SK-N-SH (cell line): ENCODE measurements at regions not wholly inside any gene's neighbourhood (a gene's known extent, or its start where the extent isn't known, plus 50 kb on each side); places are given as distances from the start of the nearest gene placed in this dataset.

ENCODE experiments used
- CTCF ChIA-PET: fragments of 300-600, 350-600 bp; formaldehyde crosslinking; extraction: SDS; loops from one replicate; lab custom pipeline; 2021; lab: Yijun Ruan, JAX
- POLR2A ChIA-PET: fragments of 350-600 bp; sonication (Branson Sonifier 250); formaldehyde crosslinking; extraction: SDS; loops from one replicate; lab custom pipeline; 2020; ENCODE audit warnings: antibody characterized with exemption, inconsistent platforms; lab: Yijun Ruan, JAX
- DNase-seq: peaks from one replicate; pipeline ENCODE4 v3.0.0; 2012
- H2AFZ ChIP-seq: fragments of 200-600 bp; sonication (generic); 2 replicates; pipeline ENCODE4 v1.8.1; 2016; ENCODE audit warnings: antibody characterized with exemption, mild to moderate bottlenecking, low read depth
- H3F3A ChIP-seq: fragments of 200-600 bp; sonication (generic); replicated peaks from 2 replicates; pipeline ENCODE3; 2016; ENCODE audit warnings: antibody characterized with exemption, mild to moderate bottlenecking; ENCODE audit not compliant: insufficient read depth
- H3K27ac ChIP-seq, 2 experiments: fragments of 200-500 bp in 1 of 2; fragments of 200-600 bp in 1 of 2; sonication (Bioruptor generic) in 1 of 2; sonication (generic), shearing (Covaris generic) in 1 of 2; 2 replicates each; pipeline versions ENCODE4 v1.5.1 to v1.6.1; 2014 to 2016; ENCODE audit warnings: low read depth in 2 of 2, inconsistent platforms in 1 of 2, low read length in 1 of 2, mild to moderate bottlenecking in 1 of 2, mixed read lengths in 1 of 2
- H3K27me3 ChIP-seq: fragments of 200-600 bp; sonication (generic), shearing (Covaris generic); 2 replicates; pipeline ENCODE4 v1.6.1; 2016; ENCODE audit warnings: mixed run types; ENCODE audit not compliant: insufficient read depth
- H3K36me3 ChIP-seq, 2 experiments: fragments of 200-500 bp in 1 of 2; fragments of 200-600 bp in 1 of 2; sonication (Bioruptor generic) in 1 of 2; sonication (generic) in 1 of 2; replicated peaks in 1 of 2; 2 replicates each; pipeline versions ENCODE3 to v1.5.1; 2014 to 2016; ENCODE audit warnings: low read length in 1 of 2, mild to moderate bottlenecking in 1 of 2; ENCODE audit not compliant: insufficient read depth in 2 of 2, control insufficient read depth in 1 of 2
- H3K4me1 ChIP-seq, 2 experiments: fragments of 200-500 bp in 1 of 2; fragments of 200-600 bp in 1 of 2; sonication (Bioruptor generic) in 1 of 2; sonication (generic), shearing (Covaris generic) in 1 of 2; 2 replicates each; pipeline versions ENCODE4 v1.5.1 to v1.6.1; 2014 to 2016; ENCODE audit warnings: low read depth in 1 of 2, low read length in 1 of 2, mixed run types in 1 of 2; ENCODE audit not compliant: insufficient read depth in 2 of 2, control insufficient read depth in 1 of 2
- H3K4me2 ChIP-seq: fragments of 200-600 bp; sonication (generic), shearing (Covaris generic); 2 replicates; pipeline ENCODE4 v1.6.1; 2017; ENCODE audit warnings: mixed run types
- H3K4me3 ChIP-seq, 2 experiments: fragments of 200-500 bp in 1 of 2; fragments of 200-600 bp in 1 of 2; sonication (Bioruptor generic) in 1 of 2; sonication (generic), shearing (Covaris generic) in 1 of 2; 2 replicates each; pipeline versions ENCODE4 v1.5.1 to v1.8.1; 2014 to 2016; ENCODE audit warnings: low read depth in 2 of 2, inconsistent platforms in 1 of 2, low read length in 1 of 2, mild to moderate bottlenecking in 1 of 2, mixed read lengths in 1 of 2, moderate library complexity in 1 of 2
- H3K79me2 ChIP-seq: fragments of 200-600 bp; sonication (generic); 2 replicates; pipeline ENCODE4 v1.8.1; 2017; ENCODE audit warnings: mild to moderate bottlenecking; ENCODE audit not compliant: insufficient read depth
- H3K9ac ChIP-seq: fragments of 200-600 bp; sonication (generic); 2 replicates; pipeline ENCODE4 v1.6.1; 2017; ENCODE audit warnings: mixed run types
- H3K9me2 ChIP-seq: fragments of 200-600 bp; sonication (generic); 2 replicates; pipeline ENCODE4 v1.6.1; 2017; ENCODE audit warnings: mixed run types
- H3K9me3 ChIP-seq: fragments of 200-600 bp; sonication (generic); 2 replicates; pipeline ENCODE4 v1.6.1; 2017; ENCODE audit warnings: mixed run types, mild to moderate bottlenecking, moderate library complexity
- H4K20me1 ChIP-seq: fragments of 200-600 bp; sonication (generic); 2 replicates; pipeline ENCODE4 v1.6.1; 2017; ENCODE audit warnings: mild to moderate bottlenecking, mixed run types; ENCODE audit not compliant: insufficient read depth
- CHD2 ChIP-seq: fragments of 150-350 bp; IDR thresholded peaks from 2 replicates; pipeline ENCODE4 v1.6.1; 2018; ENCODE audit warnings: low read length; ENCODE audit not compliant: partially characterized antibody
- IRF3 ChIP-seq: fragments of 150-350 bp; IDR thresholded peaks from 2 replicates; pipeline ENCODE4 v1.6.1; 2016; ENCODE audit warnings: mild to moderate bottlenecking, low read depth, low read length
- JUND ChIP-seq: IDR thresholded peaks from 2 replicates; pipeline ENCODE4 v1.4.0; 2012
- MAX ChIP-seq: IDR thresholded peaks from 2 replicates; pipeline ENCODE4 v1.4.0; 2012; ENCODE audit warnings: low read depth
- MEF2A ChIP-seq: IDR thresholded peaks from 2 replicates; pipeline ENCODE4 v1.4.0; 2012; ENCODE audit warnings: low read depth, borderline replicate concordance
- MXI1 ChIP-seq: IDR thresholded peaks from 2 replicates; pipeline ENCODE4 v1.6.1; 2012; ENCODE audit warnings: mild to moderate bottlenecking, low read depth, low read length, improper control_type of control experiment
- POLR2AphosphoS5 ChIP-seq: IDR thresholded peaks from 2 replicates; pipeline ENCODE4 v1.6.1; 2012; ENCODE audit warnings: low read depth, low read length
- RAD21 ChIP-seq: IDR thresholded peaks from 2 replicates; pipeline ENCODE4 v1.6.1; 2012; ENCODE audit warnings: mild to moderate bottlenecking, low read length
- REST ChIP-seq: IDR thresholded peaks from 2 replicates; pipeline ENCODE4 v1.6.1; 2012; ENCODE audit warnings: mild to moderate bottlenecking, low read depth, low read length, moderate library complexity
- SIN3A ChIP-seq: IDR thresholded peaks from 2 replicates; pipeline ENCODE4 v1.6.1; 2012; ENCODE audit warnings: low read depth, mild to moderate bottlenecking, low read length, moderate library complexity, borderline replicate concordance
- SMC3 ChIP-seq: IDR thresholded peaks from 2 replicates; pipeline ENCODE4 v1.6.1; 2012; ENCODE audit warnings: low read depth, low read length, improper control_type of control experiment
- TAF1 ChIP-seq: IDR thresholded peaks from 2 replicates; pipeline ENCODE4 v1.6.1; 2012; ENCODE audit warnings: low read depth, mild to moderate bottlenecking, low read length, moderate library complexity, borderline replicate concordance
- TCF12 ChIP-seq: IDR thresholded peaks from 2 replicates; pipeline ENCODE4 v1.4.0; 2012
- TEAD4 ChIP-seq: IDR thresholded peaks from 2 replicates; pipeline ENCODE4 v1.4.0; 2012; ENCODE audit warnings: mild to moderate bottlenecking, borderline replicate concordance; ENCODE audit not compliant: insufficient read depth
- USF2 ChIP-seq: fragments of 150-350 bp; IDR thresholded peaks from 2 replicates; pipeline ENCODE4 v1.6.1; 2017; ENCODE audit warnings: antibody characterized with exemption, low read length, low read depth, borderline replicate concordance
- ZBTB33 ChIP-seq: IDR thresholded peaks from 2 replicates; pipeline ENCODE4 v1.4.0; 2012; ENCODE audit warnings: low read depth, borderline replicate concordance
- WGBS: methylation state at CpG from one replicate; pipeline ENCODE4 v1.1.6; 2017; ENCODE audit warnings: low lambda C conversion rate; 5-methylcytosine and 5-hydroxymethylcytosine counted together

GRCh38 chrX:36573720-36574119, 434.4 kb upstream of the FAM47C start (continued):
- TF ChIP-seq REST (no peak), MAX (no peak), POLR2AphosphoS5 (no peak), TAF1 (no peak), JUND (no peak), TCF12 (no peak), USF2 (no peak), MEF2A (no peak), SMC3 (no peak), IRF3 (no peak)

GRCh38 chrX:36575670-36576069, 432.5 kb upstream of the FAM47C start:
- Histone ChIP-seq H4K20me1 (no peaks in the 10 kb centered on the region), H3K79me2 (no peaks in the 10 kb centered on the region), H3K4me2 (no peak overlapping the region), H3K4me1 (no peaks in the 10 kb centered on the region), H3K4me3 (no peak overlapping the region), H3K9ac (no peak overlapping the region), H2AFZ (no peak overlapping the region), H3K27me3 (no peaks in the 10 kb centered on the region), H3K9me2 (no peaks in the 10 kb centered on the region), H3K9me3 (no peaks in the 10 kb centered on the region), H3K36me3 (no peaks in the 10 kb centered on the region), H3K27ac (no peak overlapping the region), H3F3A (no peaks in the 10 kb centered on the region)
- 17% methylated on average over 3 of the region's 3 CpGs for WGBS
- ChIA-PET CTCF (interaction anchor here (1.5 kb wide), 1 partner anchor 685 kb away, joined by 3 read pairs; no protein-coding TSS in a partner anchor), POLR2A (no interaction called here)
- DNase-seq = no peak
- TF ChIP-seq SIN3A (no peak), CHD2 (no peak), REST (no peak), USF2 (no peak), MAX (no peak), TEAD4 (no peak), MXI1 (no peak), ZBTB33 (no peak), SMC3 (no peak), RAD21 (no peak)
